Neural progenitor cell (in vitro differentiated cells): ENCODE measurements at regions not wholly inside any gene's neighbourhood (a gene's known extent, or its start where the extent isn't known, plus 50 kb on each side); places are given as distances from the start of the nearest gene placed in this dataset.

Experiments
- DNase-seq: peaks from one replicate; pipeline ENCODE4 v3.0.0-alpha.2; 2016; ENCODE audit warnings: low spot score
- H2AFZ ChIP-seq: fragments of 200-600 bp; sonication (generic); replicated peaks from 2 replicates; pipeline ENCODE4 v1.6.1; 2016; ENCODE audit warnings: antibody characterized with exemption
- H3F3A ChIP-seq: fragments of 200-600 bp; sonication (generic); 2 replicates; pipeline ENCODE4 v1.6.1; 2016; ENCODE audit warnings: antibody characterized with exemption, low read depth
- H3K27ac ChIP-seq: fragments of 200-600 bp; sonication (generic); 2 replicates; pipeline ENCODE4 v1.5.1; 2016; ENCODE audit warnings: mild to moderate bottlenecking
- H3K27me3 ChIP-seq: fragments of 200-600 bp; sonication (generic); 2 replicates; pipeline ENCODE4 v1.6.1; 2016; ENCODE audit warnings: mild to moderate bottlenecking, moderate library complexity
- H3K36me3 ChIP-seq: fragments of 200-600 bp; sonication (generic); 2 replicates; pipeline ENCODE4 v1.5.1; 2016
- H3K4me1 ChIP-seq: fragments of 200-600 bp; sonication (generic); 2 replicates; pipeline ENCODE4 v1.6.1; 2016; ENCODE audit warnings: mixed run types
- H3K4me2 ChIP-seq: fragments of 200-600 bp; sonication (generic); 2 replicates; pipeline ENCODE4 v1.6.1; 2016
- H3K4me3 ChIP-seq: fragments of 200-600 bp; sonication (generic); 2 replicates; pipeline ENCODE4 v1.5.1; 2016
- H3K79me2 ChIP-seq: fragments of 200-600 bp; sonication (generic); 2 replicates; pipeline ENCODE4 v1.6.1; 2016; ENCODE audit warnings: low read depth
- H3K9ac ChIP-seq: fragments of 200-600 bp; sonication (generic); 2 replicates; pipeline ENCODE4 v1.6.1; 2016
- H3K9me3 ChIP-seq: fragments of 200-600 bp; sonication (generic); 2 replicates; pipeline ENCODE4 v1.5.1; 2016; ENCODE audit warnings: low read depth
- H4K20me1 ChIP-seq: fragments of 200-600 bp; sonication (generic); 2 replicates; pipeline ENCODE4 v1.6.1; 2016; ENCODE audit warnings: low read depth
- H3K27ac Mint-ChIP-seq: 3 replicates; pipeline ENCODE4 v1.8.0; 2021; ENCODE audit warnings: mixed read lengths
- H3K27me3 Mint-ChIP-seq: 2 replicates; pipeline ENCODE4 v1.8.0; 2022; ENCODE audit warnings: low read depth, mild to moderate bottlenecking, inconsistent platforms, moderate library complexity, mixed read lengths; ENCODE audit not compliant: insufficient read depth
- H3K36me3 Mint-ChIP-seq: 3 replicates; pipeline ENCODE4 v1.8.0; 2021; ENCODE audit warnings: mixed read lengths
- H3K4me1 Mint-ChIP-seq: 3 replicates; pipeline ENCODE4 v1.8.0; 2021; ENCODE audit warnings: mixed read lengths
- H3K4me3 Mint-ChIP-seq: 3 replicates; pipeline ENCODE4 v1.8.0; 2021; ENCODE audit warnings: mild to moderate bottlenecking, moderate library complexity, mixed read lengths
- H3K9me3 Mint-ChIP-seq: 3 replicates; pipeline ENCODE4 v1.8.0; 2020; ENCODE audit warnings: mixed read lengths
- CTCF ChIP-seq: fragments of 200-600 bp; sonication (generic); IDR thresholded peaks from 2 replicates; pipeline ENCODE4 v1.5.1; 2017; ENCODE audit warnings: antibody characterized with exemption, mild to moderate bottlenecking
- EZH2 ChIP-seq: fragments of 200-600 bp; sonication (generic); IDR thresholded peaks from 2 replicates; pipeline ENCODE4 v1.6.1; 2017; ENCODE audit warnings: antibody characterized with exemption, mild to moderate bottlenecking, moderate library complexity
- EZH2phosphoT487 ChIP-seq: fragments of 200-600 bp; sonication (generic); IDR thresholded peaks from 2 replicates; pipeline ENCODE4 v1.6.1; 2017; ENCODE audit warnings: antibody characterized with exemption

- H3K4me3 ChIP-seq = no peak overlapping the region
- peaks cover 23% of the 10 kb centered on the region for H3K4me1 ChIP-seq
- peaks cover 12% of the 10 kb centered on the region for H3F3A ChIP-seq
- H3K36me3 ChIP-seq = no peaks in the 10 kb centered on the region
- H4K20me1 ChIP-seq = no peaks in the 10 kb centered on the region
- Mint-ChIP-seq H3K27ac (no peak overlapping the region), H3K27me3 (no peaks in the 10 kb centered on the region), H3K4me1 (peaks cover 14% of the 10 kb centered on the region), H3K9me3 (no peaks in the 10 kb centered on the region), H3K4me3 (no peak overlapping the region), H3K36me3 (no peaks in the 10 kb centered on the region)
- no peaks in the 10 kb centered on the region for H3K79me2 ChIP-seq
- no peaks in the 10 kb centered on the region for H3K27me3 ChIP-seq
- DNase-seq = no peak
- H3K9ac ChIP-seq = no peak overlapping the region
- no peaks in the 10 kb centered on the region for H3K9me3 ChIP-seq
- TF ChIP-seq CTCF (no peak), EZH2 (no peak), EZH2phosphoT487 (no peak)
- no peak overlapping the region for H3K27ac ChIP-seq
- H2AFZ ChIP-seq = no peak overlapping the region
- H3K4me2 ChIP-seq = no peak overlapping the region
These were observed 346.8 kb downstream of the STK39 start for GRCh38 chr2:167900435-167901114.

- Histone ChIP-seq H3K9me3 (peaks cover 7% of the 10 kb centered on the region), H2AFZ (peak overlapping the region; percentile 35), H3K36me3 (no peaks in the 10 kb centered on the region), H3K27ac (peak overlapping the region; percentile 48), H3K79me2 (no peaks in the 10 kb centered on the region), H3K27me3 (no peaks in the 10 kb centered on the region), H3K9ac (no peak overlapping the region), H3K4me2 (peak overlapping the region; percentile 46), H3K4me3 (no peak overlapping the region), H4K20me1 (no peaks in the 10 kb centered on the region), H3F3A (peaks cover 12% of the 10 kb centered on the region), H3K4me1 (peaks cover 23% of the 10 kb centered on the region)
- no peaks in the 10 kb centered on the region for H3K27me3 Mint-ChIP-seq
- H3K9me3 Mint-ChIP-seq = no peaks in the 10 kb centered on the region
- TF ChIP-seq EZH2 (no peak), EZH2phosphoT487 (no peak), CTCF (no peak)
- no peaks in the 10 kb centered on the region for H3K36me3 Mint-ChIP-seq
- peaks cover 14% of the 10 kb centered on the region for H3K4me1 Mint-ChIP-seq
- no peak overlapping the region for H3K27ac Mint-ChIP-seq
- no peak for DNase-seq
- H3K4me3 Mint-ChIP-seq = no peak overlapping the region
These were observed 349.1 kb downstream of the STK39 start for GRCh38 chr2:167898340-167898739.

- no peaks in the 10 kb centered on the region for H3K36me3 Mint-ChIP-seq
- no peaks in the 10 kb centered on the region for H3F3A ChIP-seq
- H3K79me2 ChIP-seq = no peaks in the 10 kb centered on the region
These were observed 355.6 kb downstream of the STK39 start for GRCh38 chr2:167891841-167892240.

More at GRCh38 chr2:167891841-167892240, 355.6 kb downstream of the STK39 start:
- Mint-ChIP-seq H3K27ac (no peak overlapping the region), H3K9me3 (peaks cover 23% of the 10 kb centered on the region), H3K4me3 (no peak overlapping the region), H3K4me1 (no peaks in the 10 kb centered on the region), H3K27me3 (no peaks in the 10 kb centered on the region)
- Histone ChIP-seq H2AFZ (no peak overlapping the region), H3K4me3 (no peak overlapping the region), H3K27me3 (no peaks in the 10 kb centered on the region), H3K4me1 (no peaks in the 10 kb centered on the region), H3K9ac (no peak overlapping the region), H3K36me3 (peaks cover 3% of the 10 kb centered on the region), H3K27ac (no peak overlapping the region), H3K4me2 (no peak overlapping the region), H4K20me1 (no peaks in the 10 kb centered on the region), H3K9me3 (peaks cover 12% of the 10 kb centered on the region)
- no peak for TF ChIP-seq EZH2
- no peak for TF ChIP-seq EZH2phosphoT487
- no peak for TF ChIP-seq CTCF
- DNase-seq = no peak
